CD4-positive, alpha-beta memory T cell (primary cell): ENCODE measurements at regions not wholly inside any gene's neighbourhood (a gene's known extent, or its start where the extent isn't known, plus 50 kb on each side); places are given as distances from the start of the nearest gene placed in this dataset.

ENCODE experiments used
- CTCF ChIA-PET: fragments of 350-600 bp; sonication (Branson Sonifier 250); formaldehyde crosslinking; loops from one replicate; lab custom pipeline; 2021; ENCODE audit warnings: inconsistent platforms; ENCODE audit not compliant: partially characterized antibody; lab: Charles Lee
- POLR2A ChIA-PET: fragments of 350-600 bp; sonication (Branson Sonifier 250); formaldehyde crosslinking; loops from one replicate; lab custom pipeline; 2021; ENCODE audit not compliant: partially characterized antibody; lab: Charles Lee
- DNase-seq, 5 donors: peaks; one replicate each; pipeline versions ENCODE4 v3.0.0 to v3.0.0-alpha.2; 2020 to 2022; ENCODE audit warnings: mixed read lengths in 1 of 5
- H3K27ac ChIP-seq: one replicate; pipeline ENCODE4 v1.7.0; 2013; ENCODE audit warnings: low read depth, low read length
- H3K27me3 ChIP-seq: 2 replicates; pipeline ENCODE4 v1.7.0; 2013; ENCODE audit warnings: mild to moderate bottlenecking, low read length, moderate library complexity; ENCODE audit not compliant: insufficient read depth
- H3K36me3 ChIP-seq: 2 replicates; pipeline ENCODE4 v1.7.0; 2013; ENCODE audit warnings: mild to moderate bottlenecking, low read length, moderate library complexity; ENCODE audit not compliant: insufficient read depth
- H3K4me1 ChIP-seq: 2 replicates; pipeline ENCODE4 v1.7.0; 2013; ENCODE audit warnings: mild to moderate bottlenecking, low read length, moderate library complexity; ENCODE audit not compliant: insufficient read depth
- H3K4me3 ChIP-seq, 2 donors: one replicate each; pipeline ENCODE4 v1.7.0; 2013; ENCODE audit warnings: low read length in 2 of 2, mild to moderate bottlenecking in 1 of 2
- H3K9me3 ChIP-seq, 2 donors: one replicate each; pipeline ENCODE4 v1.7.0; 2013; ENCODE audit warnings: low read length in 2 of 2, control low read depth in 1 of 2; ENCODE audit not compliant: control insufficient read depth in 1 of 2
- H3K27ac Mint-ChIP-seq, 7 donors: one replicate each; pipeline ENCODE4 v1.8.0; 2020 to 2021; ENCODE audit warnings: mixed read lengths in 7 of 7, mild to moderate bottlenecking in 6 of 7, inconsistent platforms in 3 of 7, moderate library complexity in 3 of 7
- H3K27me3 Mint-ChIP-seq, 2 donors: one replicate each; pipeline ENCODE4 v1.8.0; 2020 to 2021; ENCODE audit warnings: mixed read lengths in 2 of 2
- H3K36me3 Mint-ChIP-seq, 2 donors: one replicate each; pipeline ENCODE4 v1.8.0; 2020 to 2021; ENCODE audit warnings: mixed read lengths in 2 of 2, inconsistent platforms in 1 of 2, mild to moderate bottlenecking in 1 of 2
- H3K4me1 Mint-ChIP-seq, 4 donors: one replicate each; pipeline ENCODE4 v1.8.0; 2020 to 2021; ENCODE audit warnings: mixed read lengths in 4 of 4, mild to moderate bottlenecking in 1 of 4
- H3K4me3 Mint-ChIP-seq, 8 donors: one replicate each; pipeline ENCODE4 v1.8.0; 2020 to 2021; ENCODE audit warnings: mixed read lengths in 8 of 8, mild to moderate bottlenecking in 7 of 8, moderate library complexity in 6 of 8, inconsistent platforms in 3 of 8
- H3K9me3 Mint-ChIP-seq, 8 donors: one replicate each; pipeline ENCODE4 v1.8.0; 2020 to 2021; ENCODE audit warnings: mixed read lengths in 8 of 8, mild to moderate bottlenecking in 5 of 8, inconsistent platforms in 3 of 8, moderate library complexity in 1 of 8
- intact Hi-C: fragments of 100-400 bp; cut with micrococcal nuclease; formaldehyde crosslinking; loops from one replicate; pipeline ENCODE4 v1.15.1; 2023

DNA sequence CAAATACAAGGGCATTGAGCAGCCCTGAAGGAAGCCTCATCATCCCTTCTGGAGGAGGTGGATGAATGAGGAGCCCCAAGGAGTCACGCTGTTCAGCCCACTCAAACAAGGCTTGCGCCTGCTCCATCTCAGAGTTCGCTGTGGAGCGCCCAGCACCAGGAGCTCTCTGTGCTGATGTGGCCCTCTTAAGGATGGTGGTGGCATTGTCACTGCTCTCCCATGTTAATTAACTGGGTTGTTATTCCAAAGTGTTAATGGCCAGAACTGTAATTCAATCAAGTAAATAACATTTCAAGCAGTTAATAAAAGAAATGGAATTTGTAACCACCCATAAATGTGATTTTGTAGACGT, 726.0 kb upstream of the RAB6C start:
- DNase-seq = no peak
- Histone ChIP-seq H3K27me3 (no peaks in the 10 kb centered on the region), H3K27ac (no peak overlapping the region), H3K4me3 (no peak overlapping the region), H3K4me1 (no peaks in the 10 kb centered on the region), H3K36me3 (no peaks in the 10 kb centered on the region), H3K9me3 (no peaks in the 10 kb centered on the region)
- Mint-ChIP-seq H3K4me3 (no peak overlapping the region), H3K27me3 (no peaks in the 10 kb centered on the region), H3K9me3 (peaks cover 1 to 14% (median 7%) of the 10 kb centered on the region in 8 donors), H3K4me1 (no peaks in the 10 kb centered on the region), H3K27ac (no peak overlapping the region), H3K36me3 (no peaks in the 10 kb centered on the region)
- intact Hi-C loops = no loop called here
- ChIA-PET CTCF (interaction anchor here (1.3 kb wide), 1 partner anchor 10 kb away, joined by 3 read pairs; no protein-coding TSS in a partner anchor), POLR2A (no interaction called here)

DNA sequence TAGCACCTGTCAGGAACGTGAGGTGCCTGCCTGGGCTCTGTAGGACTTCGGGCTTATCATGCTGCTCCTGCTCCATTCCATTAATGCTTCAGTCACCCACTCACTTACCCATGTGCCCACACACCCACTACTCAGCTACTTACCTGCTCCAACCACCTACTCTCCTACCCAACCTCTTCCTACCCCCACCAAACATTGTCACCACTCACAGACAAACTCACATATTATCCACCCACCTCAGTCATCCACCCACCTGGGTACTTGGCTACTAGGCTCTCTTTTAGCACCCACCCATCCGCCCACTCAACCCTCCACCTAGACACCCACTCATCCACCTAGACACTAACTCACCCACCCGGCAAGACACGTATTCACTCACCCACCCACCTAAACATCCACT, 724.7 kb upstream of the RAB6C start:
- Histone ChIP-seq H3K27ac (no peak overlapping the region), H3K4me3 (no peak overlapping the region), H3K9me3 (no peaks in the 10 kb centered on the region), H3K36me3 (no peaks in the 10 kb centered on the region), H3K27me3 (no peaks in the 10 kb centered on the region), H3K4me1 (no peaks in the 10 kb centered on the region)
- H3K9me3 Mint-ChIP-seq = peaks cover 2 to 20% (median 15%) of the 10 kb centered on the region in 8 donors
- H3K27ac Mint-ChIP-seq = no peak overlapping the region
- no peaks in the 10 kb centered on the region for H3K4me1 Mint-ChIP-seq
- H3K27me3 Mint-ChIP-seq = no peaks in the 10 kb centered on the region
- no peak for DNase-seq
- intact Hi-C loops = no loop called here
- CTCF ChIA-PET = interaction anchor here (1.3 kb wide), 1 partner anchor 9 kb away, joined by 3 read pairs; no protein-coding TSS in a partner anchor
- H3K36me3 Mint-ChIP-seq = no peaks in the 10 kb centered on the region
- POLR2A ChIA-PET = no interaction called here
- no peak overlapping the region for H3K4me3 Mint-ChIP-seq

DNA sequence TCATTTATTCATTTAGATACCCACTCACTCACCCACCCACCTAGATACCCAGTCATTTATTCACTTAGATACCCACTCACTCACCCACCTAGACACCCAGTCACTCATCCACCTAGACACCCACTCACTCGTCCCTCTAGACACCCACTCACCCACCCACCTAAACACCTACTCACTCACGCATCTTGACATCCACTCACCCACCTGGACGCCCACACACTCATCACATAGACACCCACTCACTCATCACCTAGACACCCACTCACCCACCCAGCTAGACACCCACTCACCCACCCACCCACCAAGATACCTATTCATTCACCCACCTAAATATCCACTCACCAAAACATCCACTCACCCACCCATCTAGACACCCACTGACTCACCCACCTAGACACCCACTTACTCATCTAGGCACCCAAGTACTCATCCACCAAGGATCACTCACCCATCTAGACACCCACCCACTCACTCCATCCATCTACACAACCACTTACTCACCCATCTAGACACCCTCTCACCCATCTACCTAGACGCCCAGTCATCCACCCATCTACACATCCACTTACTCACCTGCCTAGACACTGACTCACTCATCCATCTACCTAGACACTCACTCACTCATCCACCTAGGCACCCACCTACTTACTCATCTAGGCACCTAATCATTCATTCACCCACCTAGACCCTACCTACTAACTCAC, 723.7 kb upstream of the RAB6C start:
- DNase-seq = no peak
- Histone ChIP-seq H3K9me3 (no peaks in the 10 kb centered on the region), H3K27me3 (no peaks in the 10 kb centered on the region), H3K4me3 (no peak overlapping the region), H3K36me3 (no peaks in the 10 kb centered on the region), H3K27ac (no peak overlapping the region), H3K4me1 (no peaks in the 10 kb centered on the region)
- H3K27me3 Mint-ChIP-seq = no peaks in the 10 kb centered on the region
- ChIA-PET POLR2A (no interaction called here), CTCF (no interaction called here)
- H3K27ac Mint-ChIP-seq = no peak overlapping the region
- intact Hi-C loops = no loop called here
- H3K36me3 Mint-ChIP-seq = no peaks in the 10 kb centered on the region
- H3K4me3 Mint-ChIP-seq = no peak overlapping the region
- H3K9me3 Mint-ChIP-seq = peaks cover 2 to 20% (median 15%) of the 10 kb centered on the region in 8 donors
- no peaks in the 10 kb centered on the region for H3K4me1 Mint-ChIP-seq

DNA sequence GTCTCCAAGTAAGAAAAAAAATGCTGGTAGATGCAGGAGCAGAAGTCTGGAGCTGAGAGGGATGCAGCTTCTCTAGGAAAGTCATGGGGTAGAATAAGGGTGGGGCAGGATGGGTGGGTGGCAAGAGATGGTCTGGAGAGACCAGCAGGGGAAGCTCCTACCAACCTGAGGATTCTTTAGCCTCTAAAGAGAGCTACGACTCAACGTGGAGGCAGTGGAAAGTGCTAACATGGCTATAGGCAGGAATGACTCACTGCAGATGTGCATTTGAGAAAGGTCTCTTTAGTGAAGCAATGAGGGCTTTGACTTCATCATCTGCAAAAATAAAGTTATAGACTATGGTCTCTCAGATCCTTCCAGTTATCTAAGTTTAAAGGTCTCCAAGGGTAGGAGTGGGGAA, 722.8 kb upstream of the RAB6C start:
- CTCF ChIA-PET = no interaction called here

DNA sequence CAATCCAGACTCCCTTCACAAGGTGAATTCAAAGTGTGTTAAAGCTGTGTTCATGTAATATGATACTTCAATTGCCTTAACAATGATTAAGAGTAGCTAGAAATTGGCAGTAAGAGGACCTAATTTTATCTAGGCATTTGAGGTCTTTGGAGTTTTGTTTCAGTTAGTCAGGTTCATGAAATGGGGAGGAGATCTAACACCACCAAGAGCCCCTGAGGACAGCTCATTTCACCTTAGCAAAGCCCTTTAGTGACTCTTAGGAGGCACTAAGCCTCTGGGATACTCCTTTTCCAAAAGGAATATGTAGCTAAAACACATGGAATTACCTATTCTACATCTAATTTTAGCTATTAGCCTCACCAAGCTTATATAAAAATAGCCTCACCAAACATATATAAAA, 716.5 kb upstream of the RAB6C start:
- POLR2A ChIA-PET = no interaction called here
- DNase-seq = no peak
- CTCF ChIA-PET = interaction anchor here (0.9 to 1.1 kb wide), 2 partner anchors 8 to 9 kb away, joined by 3 to 4 read pairs; no protein-coding TSS in a partner anchor
- H3K4me1 Mint-ChIP-seq = no peaks in the 10 kb centered on the region
- peaks cover 5 to 37% (median 21%) of the 10 kb centered on the region in 8 donors for H3K9me3 Mint-ChIP-seq
- Histone ChIP-seq H3K9me3 (peaks cover 0 to 5% of the 10 kb centered on the region in 2 donors), H3K36me3 (no peaks in the 10 kb centered on the region), H3K27me3 (no peaks in the 10 kb centered on the region), H3K4me3 (no peak overlapping the region), H3K27ac (no peak overlapping the region), H3K4me1 (no peaks in the 10 kb centered on the region)
- H3K4me3 Mint-ChIP-seq = no peak overlapping the region
- H3K36me3 Mint-ChIP-seq = no peaks in the 10 kb centered on the region
- no peak overlapping the region for H3K27ac Mint-ChIP-seq
- H3K27me3 Mint-ChIP-seq = no peaks in the 10 kb centered on the region
- intact Hi-C loops = no loop called here

More for the DNA sequence above, 722.8 kb upstream of the RAB6C start:
- Mint-ChIP-seq H3K9me3 (peaks cover 2 to 20% (median 15%) of the 10 kb centered on the region in 8 donors), H3K36me3 (no peaks in the 10 kb centered on the region), H3K27ac (no peak overlapping the region), H3K4me3 (no peak overlapping the region), H3K27me3 (no peaks in the 10 kb centered on the region), H3K4me1 (no peaks in the 10 kb centered on the region)
- Histone ChIP-seq H3K27me3 (no peaks in the 10 kb centered on the region), H3K36me3 (no peaks in the 10 kb centered on the region), H3K27ac (no peak overlapping the region), H3K4me1 (no peaks in the 10 kb centered on the region), H3K9me3 (no peaks in the 10 kb centered on the region), H3K4me3 (no peak overlapping the region)
- no peak for DNase-seq
- POLR2A ChIA-PET = no interaction called here
- intact Hi-C loops = no loop called here

DNA sequence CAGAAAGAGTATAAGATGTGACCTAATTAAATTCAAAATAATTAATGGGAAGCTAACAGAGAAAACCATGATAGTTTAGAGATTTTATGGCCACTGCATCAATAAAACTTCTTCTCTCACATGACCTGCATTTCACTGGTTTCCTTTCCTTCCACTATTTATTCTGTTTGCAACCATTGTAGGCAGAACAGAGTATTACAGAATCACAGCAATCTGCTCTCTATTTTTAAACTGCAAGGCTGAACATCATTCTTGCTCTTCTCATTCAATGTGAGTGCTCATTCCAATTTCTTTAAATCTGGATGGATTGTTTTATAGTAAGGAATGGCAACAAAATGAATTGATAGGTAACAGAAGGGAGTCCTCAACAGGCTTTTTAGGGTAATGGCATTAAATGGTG, 715.5 kb upstream of the RAB6C start:
- Histone ChIP-seq H3K4me1 (no peaks in the 10 kb centered on the region), H3K27ac (no peak overlapping the region), H3K9me3 (peaks cover 0 to 5% of the 10 kb centered on the region in 2 donors), H3K36me3 (no peaks in the 10 kb centered on the region), H3K4me3 (no peak overlapping the region), H3K27me3 (no peaks in the 10 kb centered on the region)
- ChIA-PET POLR2A (no interaction called here), CTCF (no interaction called here)
- Mint-ChIP-seq H3K27ac (no peak overlapping the region), H3K36me3 (no peaks in the 10 kb centered on the region), H3K9me3 (peaks cover 5 to 34% (median 18%) of the 10 kb centered on the region in 8 donors), H3K4me3 (no peak overlapping the region), H3K4me1 (no peaks in the 10 kb centered on the region), H3K27me3 (no peaks in the 10 kb centered on the region)
- no peak for DNase-seq
- intact Hi-C loops = no loop called here

DNA sequence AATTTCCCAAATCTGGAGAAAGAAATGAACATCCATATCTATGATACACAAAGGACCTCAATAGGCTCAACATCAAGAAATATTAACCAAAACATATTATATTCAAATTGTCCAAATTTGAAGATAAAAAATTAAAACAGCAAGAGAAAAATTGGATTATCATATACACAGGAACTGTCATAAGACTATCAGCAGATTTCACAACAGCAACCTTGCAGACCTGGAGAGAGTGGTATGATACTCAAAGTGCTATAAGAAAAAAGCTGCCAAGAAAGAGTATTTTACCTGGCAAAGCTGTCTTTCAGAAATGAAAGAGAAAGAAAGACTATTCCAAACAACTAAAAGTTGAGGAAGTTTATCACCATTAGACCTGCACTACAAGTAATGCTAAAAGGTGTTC, 711.9 kb upstream of the RAB6C start:
- CTCF ChIA-PET = no interaction called here
- intact Hi-C loops = no loop called here
- no peaks in the 10 kb centered on the region for H3K36me3 Mint-ChIP-seq

More for the DNA sequence above, 711.9 kb upstream of the RAB6C start:
- no peak for DNase-seq
- Mint-ChIP-seq H3K4me1 (no peaks in the 10 kb centered on the region), H3K4me3 (no peak overlapping the region), H3K27me3 (no peaks in the 10 kb centered on the region), H3K9me3 (peaks cover 5 to 31% (median 17%) of the 10 kb centered on the region in 8 donors), H3K27ac (no peak overlapping the region)
- Histone ChIP-seq H3K4me3 (no peak overlapping the region), H3K36me3 (no peaks in the 10 kb centered on the region), H3K9me3 (peaks cover 0 to 5% of the 10 kb centered on the region in 2 donors), H3K4me1 (no peaks in the 10 kb centered on the region), H3K27me3 (no peaks in the 10 kb centered on the region), H3K27ac (no peak overlapping the region)
- POLR2A ChIA-PET = no interaction called here
